ENCODE measurements at regions not wholly inside any gene's neighbourhood (a gene's known extent, or its start where the extent isn't known, plus 50 kb on each side); places are given as distances from the start of the nearest gene placed in this dataset.

- no peak for DNase-seq
Observed at GRCh38 chr6:11356404-11357155, 124.1 kb upstream of the NEDD9 start.

- DNase-seq: no peak
Observed at GRCh38 chr6:11353921-11354389, 121.5 kb upstream of the NEDD9 start.

GRCh38 chr6:11350294-11350693, 117.8 kb upstream of the NEDD9 start:
- DNase-seq: no peak

- no peak for DNase-seq
Observed at GRCh38 chr6:11349880-11350279, 117.4 kb upstream of the NEDD9 start.

GRCh38 chr6:11346516-11346915, 114.0 kb upstream of the NEDD9 start:
- no peak for DNase-seq

- no peak for DNase-seq
Observed at GRCh38 chr6:11345536-11345935, 113.1 kb upstream of the NEDD9 start.

- no peak for DNase-seq
Observed at GRCh38 chr6:11343963-11344723, 111.7 kb upstream of the NEDD9 start.

- no peak for DNase-seq
Observed at GRCh38 chr6:11341867-11342266, 109.4 kb upstream of the NEDD9 start.

- no peak for DNase-seq
Observed at GRCh38 chr6:11341303-11341702, 108.8 kb upstream of the NEDD9 start.

- no peak for DNase-seq
Observed at GRCh38 chr6:11339380-11339779, 106.9 kb upstream of the NEDD9 start.

GRCh38 chr6:11337306-11337705, 104.8 kb upstream of the NEDD9 start:
- no peak for DNase-seq

GRCh38 chr6:11335826-11336225, 103.4 kb upstream of the NEDD9 start:
- no peak for DNase-seq

GRCh38 chr6:11333132-11333849, 100.8 kb upstream of the NEDD9 start:
- no peak for DNase-seq

GRCh38 chr6:11332463-11332862, 100.0 kb upstream of the NEDD9 start:
- DNase-seq: no peak

GRCh38 chr6:11331111-11331510, 98.6 kb upstream of the NEDD9 start:
- DNase-seq: no peak

GRCh38 chr6:11330413-11330760, 97.9 kb upstream of the NEDD9 start:
- no peak for DNase-seq

GRCh38 chr6:11329726-11330412, 97.4 kb upstream of the NEDD9 start:
- DNase-seq: no peak

GRCh38 chr6:11328613-11329247, 96.3 kb upstream of the NEDD9 start:
- DNase-seq: no peak

- DNase-seq: no peak
Observed at GRCh38 chr6:11327961-11328360, 95.5 kb upstream of the NEDD9 start.

- no peak for DNase-seq
Observed at GRCh38 chr6:11326116-11326515, 93.6 kb upstream of the NEDD9 start.

- no peak for DNase-seq
Observed at GRCh38 chr6:11324453-11325015, 92.1 kb upstream of the NEDD9 start.
